ENCODE measurements at regions not wholly inside any gene's neighbourhood (a gene's known extent, or its start where the extent isn't known, plus 50 kb on each side); places are given as distances from the start of the nearest gene placed in this dataset.
"Not testable (repeated sequence)": the region's sequence is repeated elsewhere in the genome, so short reads cannot be mapped to it uniquely, and the experiment has no call there.

DNA sequence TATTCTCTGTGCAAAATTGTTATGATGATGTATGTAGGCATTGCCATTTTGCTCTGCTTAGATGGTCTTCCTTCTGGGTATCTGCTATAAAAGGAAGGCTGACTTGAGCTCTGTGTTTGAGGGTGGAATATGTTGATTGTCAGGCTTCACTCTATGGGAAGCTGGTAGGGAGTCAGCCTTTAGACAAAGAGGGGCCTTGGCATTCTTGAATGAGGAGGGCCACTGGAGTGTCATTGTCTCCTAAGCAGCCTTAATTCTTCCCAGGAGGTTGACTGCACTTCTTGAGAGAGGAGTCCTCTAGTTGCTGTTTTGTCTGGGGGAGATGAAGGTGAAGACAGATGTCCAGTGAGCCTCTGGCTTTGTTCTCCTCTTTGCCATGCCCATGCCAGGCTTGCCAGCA lies 266.8 kb downstream of the KCNRG start:
- no peak for DNase-seq

DNA sequence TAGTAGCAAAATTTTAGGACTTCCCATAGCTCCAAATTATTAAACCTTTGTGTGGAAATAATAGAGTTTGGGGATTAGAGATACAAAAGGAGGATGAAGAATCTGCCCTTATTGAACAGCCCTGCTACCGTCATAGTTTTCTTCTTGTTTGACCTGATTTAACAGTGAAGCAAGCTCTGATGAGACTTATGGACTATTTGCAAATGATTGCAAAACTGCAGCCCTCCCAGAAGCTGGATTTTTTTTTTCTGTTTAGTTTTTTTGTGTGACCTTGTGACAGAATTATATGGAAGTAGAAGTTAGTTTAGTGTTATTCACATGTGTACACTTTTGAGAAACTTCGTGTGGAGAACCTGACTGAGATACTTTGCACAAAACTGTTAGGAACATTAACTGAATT lies 267.8 kb downstream of the KCNRG start:
- no peak for DNase-seq

DNA sequence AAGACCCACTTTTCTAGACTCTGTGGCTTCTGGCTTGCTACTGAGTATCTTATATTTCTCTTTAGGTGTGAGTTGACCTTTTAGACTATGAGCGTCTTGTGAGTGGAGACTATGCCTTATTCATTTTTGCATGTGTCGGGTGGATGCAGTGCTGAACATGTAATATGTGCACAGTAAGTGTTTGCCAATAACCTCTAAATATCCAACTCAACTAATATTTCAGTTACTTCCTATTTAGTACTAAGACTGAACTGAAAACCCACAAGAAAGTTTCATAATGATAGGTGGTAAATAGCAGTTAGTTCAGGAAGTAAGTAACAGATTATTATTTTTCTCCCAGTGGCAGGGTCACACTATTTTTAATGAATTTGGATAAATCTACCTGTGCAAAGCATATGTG lies 269.3 kb downstream of the KCNRG start:
- DNase-seq = no peak

DNA sequence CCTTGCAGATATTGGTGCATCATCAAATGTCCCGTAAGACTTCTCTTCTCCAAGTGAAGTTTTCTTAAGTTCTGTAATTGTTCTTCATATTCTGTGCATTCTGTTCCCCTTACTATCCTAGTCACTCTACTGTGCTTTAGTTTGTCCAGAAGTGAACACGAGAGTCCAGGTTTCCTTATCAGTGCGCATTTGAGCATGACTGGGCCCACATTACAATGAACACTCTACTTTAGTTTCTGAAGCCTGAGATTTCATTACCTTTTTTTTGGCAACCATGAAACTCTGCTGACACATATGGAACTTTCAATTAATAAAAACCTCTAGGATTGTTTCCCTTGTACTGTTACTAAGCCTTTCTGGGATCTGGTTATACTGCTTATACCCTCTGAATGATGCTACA lies 270.0 kb downstream of the KCNRG start:
- DNase-seq = no peak

GRCh38 chr13:50286324-50286723 lies 271.1 kb downstream of the KCNRG start:
- DNase-seq = no peak

- no peak for DNase-seq
Measured at GRCh38 chr13:50290186-50290585, 274.9 kb downstream of the KCNRG start.

DNA sequence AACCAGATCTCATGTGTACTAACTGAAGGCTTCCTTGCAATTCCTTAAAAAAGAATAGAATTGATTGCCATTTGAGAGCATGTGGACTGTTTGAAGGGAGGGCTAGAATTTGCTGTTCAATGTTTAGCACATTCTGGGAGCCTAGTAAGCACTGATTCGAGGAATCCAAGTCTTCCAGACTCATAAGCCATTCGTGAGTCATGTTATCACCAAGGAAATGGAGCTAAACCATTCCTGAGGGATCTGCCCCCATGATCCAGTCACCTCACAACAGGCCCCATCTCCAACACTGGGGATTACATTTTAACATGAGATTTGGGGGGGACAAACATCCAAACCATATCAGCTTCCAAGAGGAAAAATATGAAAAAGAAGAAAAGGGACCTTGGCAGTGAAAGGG lies 276.4 kb downstream of the KCNRG start:
- DNase-seq = no peak

DNA sequence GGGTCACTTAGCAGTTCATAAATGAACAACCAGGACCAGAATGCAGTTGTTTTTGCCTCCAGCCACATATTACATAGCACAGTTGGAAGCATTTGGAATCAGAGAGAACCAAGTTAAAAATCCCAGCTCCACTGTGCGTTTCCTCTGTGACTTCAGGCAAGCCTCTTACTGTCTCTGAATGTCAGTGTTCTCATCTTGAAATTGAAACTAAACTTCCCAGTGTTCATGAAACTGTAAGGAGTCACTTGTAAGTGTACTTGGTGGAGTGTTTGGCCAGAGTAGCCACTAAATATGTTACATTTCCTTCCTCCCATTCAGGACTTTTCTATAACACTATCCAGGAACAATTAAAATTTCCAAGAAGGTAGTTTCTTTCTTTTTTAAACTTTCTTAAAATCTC lies 276.8 kb downstream of the KCNRG start:
- DNase-seq = no peak

DNA sequence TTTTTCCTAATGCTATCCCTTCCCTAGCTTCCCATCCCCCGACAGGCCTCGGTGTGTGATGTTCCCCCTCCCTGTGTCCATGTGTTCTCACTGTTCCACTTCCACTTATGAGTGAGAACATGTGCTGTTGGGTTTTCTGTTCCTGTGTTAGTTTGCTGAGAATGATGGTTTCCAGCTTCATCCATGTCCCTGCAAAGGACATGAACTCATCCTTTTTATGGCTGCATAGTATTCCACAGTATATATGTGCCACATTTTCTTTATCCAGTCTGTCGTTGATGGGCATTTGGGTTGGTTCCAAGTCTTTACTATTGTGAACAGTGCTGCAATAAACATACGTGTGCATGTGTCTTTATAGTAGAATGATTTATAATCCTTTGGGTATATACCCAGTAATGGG lies 279.2 kb downstream of the KCNRG start:
- not testable (repeated sequence) for DNase-seq

DNA sequence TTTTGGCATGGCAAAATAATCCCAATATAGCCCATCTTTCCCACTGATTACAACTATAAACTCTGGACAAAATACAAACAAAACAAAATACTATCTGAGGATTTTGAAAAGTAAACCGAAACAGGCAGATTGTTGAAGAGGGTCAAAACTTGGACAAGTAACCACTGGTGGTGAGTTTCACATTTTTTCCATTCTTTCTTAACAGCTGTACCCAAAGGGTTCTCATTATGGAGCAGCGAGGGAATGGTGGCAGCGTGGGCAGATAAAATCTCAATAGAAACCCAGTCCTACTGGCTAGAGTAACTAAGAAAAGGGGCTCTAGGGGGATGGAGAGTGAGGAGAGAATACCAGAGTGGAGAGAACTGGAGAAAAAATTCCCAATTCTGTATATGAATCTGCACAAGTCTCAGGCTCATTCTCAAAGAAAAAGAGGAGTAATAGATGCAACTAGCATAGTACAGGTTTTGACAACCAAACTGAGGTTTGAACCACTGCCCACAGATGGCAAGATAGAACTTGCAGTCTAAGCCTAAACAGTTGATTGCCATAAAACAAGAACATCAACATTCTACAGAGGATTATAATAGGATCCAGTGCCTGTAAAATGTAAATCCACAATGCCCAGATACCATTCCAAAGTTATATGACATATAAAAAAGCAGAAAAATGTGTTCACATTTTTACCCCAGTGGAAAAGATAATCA lies 284.5 kb downstream of the KCNRG start:
- DNase-seq = no peak

GRCh38 chr13:50303963-50304721 lies 288.9 kb downstream of the KCNRG start:
- no peak for DNase-seq

DNA sequence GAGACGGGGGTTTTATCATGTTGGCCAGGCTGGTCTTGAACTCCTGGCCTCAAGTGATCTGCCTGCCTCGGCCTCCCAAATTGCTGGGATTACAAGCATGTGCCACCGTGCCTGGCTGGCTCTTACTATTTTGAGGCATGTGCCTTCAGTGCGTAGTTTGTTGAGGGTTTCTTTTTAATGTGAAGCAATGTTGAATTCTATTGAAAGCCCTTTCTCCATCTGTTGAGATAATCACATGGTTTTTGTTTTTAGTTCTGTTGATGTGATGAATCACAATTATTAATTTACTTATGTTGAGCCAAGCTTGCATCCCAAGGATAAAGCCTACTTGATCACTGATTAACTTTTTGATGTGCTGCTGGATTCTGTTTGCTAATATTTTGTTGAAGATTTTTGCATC lies 290.9 kb downstream of the KCNRG start:
- DNase-seq = no peak

DNA sequence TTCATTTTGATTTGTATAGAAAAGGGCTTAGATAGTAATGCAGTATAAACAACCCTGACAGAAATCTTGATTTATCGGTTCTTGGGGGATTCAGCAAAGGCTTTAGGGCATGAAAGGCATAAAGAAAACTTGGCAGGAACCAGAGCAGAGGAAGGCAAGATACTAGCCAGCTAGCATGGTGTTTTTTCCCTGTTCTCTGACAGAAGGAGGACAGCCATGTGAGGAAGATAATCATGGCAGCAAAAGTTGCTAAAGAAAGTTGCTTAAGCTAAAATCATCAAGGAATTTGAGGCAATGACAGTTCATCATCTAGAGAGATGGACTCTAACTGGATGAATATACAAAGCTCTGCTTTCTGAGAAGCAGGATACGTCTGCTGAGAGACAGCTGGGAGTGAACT lies 294.1 kb downstream of the KCNRG start:
- DNase-seq = no peak

DNA sequence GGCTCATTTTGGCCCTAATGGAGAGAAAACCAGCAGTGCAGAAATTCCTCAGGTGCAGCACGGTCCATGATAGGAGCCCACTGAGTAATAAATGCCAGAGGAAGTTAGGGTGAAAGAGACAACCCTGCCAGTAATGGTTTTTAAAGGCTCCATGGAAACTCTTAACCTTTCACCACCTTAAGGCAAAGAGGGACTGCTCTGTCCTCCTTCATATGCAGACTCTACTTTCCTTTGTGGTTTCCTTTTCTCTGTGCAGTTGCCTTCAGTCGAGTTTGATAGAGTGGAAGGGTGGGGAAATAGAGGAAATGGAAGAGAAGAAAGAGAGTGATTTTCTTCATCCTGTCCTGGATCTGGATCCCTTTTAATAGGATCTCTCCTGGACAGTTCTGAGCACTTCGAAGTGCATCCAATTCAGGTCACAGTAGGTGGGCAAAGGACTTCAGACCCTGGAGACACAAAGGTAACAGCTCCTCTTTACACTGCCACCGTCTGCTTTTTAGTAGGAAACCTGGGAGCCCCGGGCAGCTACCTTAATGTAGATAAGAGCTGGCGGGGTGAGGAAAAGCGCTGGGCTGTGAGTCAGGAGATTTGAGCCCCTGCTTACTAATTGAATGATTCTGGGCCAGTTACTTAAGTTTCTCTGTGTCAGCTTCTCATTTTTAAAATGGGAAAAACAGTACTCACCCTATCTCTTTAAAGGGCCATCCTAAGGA lies 294.8 kb downstream of the KCNRG start:
- DNase-seq = no peak

DNA sequence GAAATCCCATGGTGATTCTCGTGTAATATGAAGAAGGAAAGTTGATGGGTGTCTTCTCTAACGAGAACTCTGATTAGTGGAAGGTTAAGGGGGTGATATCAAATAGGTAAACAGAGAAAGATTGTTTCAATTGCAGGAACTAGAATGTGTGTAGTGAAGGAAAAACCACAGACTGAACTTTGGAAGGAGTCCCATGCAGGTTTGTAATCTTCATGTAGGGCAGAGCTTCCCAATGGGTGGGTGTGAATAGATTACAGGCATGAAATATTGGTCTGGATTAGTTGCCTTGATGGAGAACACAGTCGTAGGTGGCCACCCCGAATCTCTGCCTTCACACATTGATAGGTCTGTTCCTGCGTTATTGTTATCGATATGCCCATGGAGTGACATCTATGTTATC lies 295.5 kb downstream of the KCNRG start:
- DNase-seq = no peak

- DNase-seq = no peak
Measured at GRCh38 chr13:50318887-50319286, 303.6 kb downstream of the KCNRG start.

- no peak for DNase-seq
Measured at GRCh38 chr13:50319635-50320255, 304.5 kb downstream of the KCNRG start.

DNA sequence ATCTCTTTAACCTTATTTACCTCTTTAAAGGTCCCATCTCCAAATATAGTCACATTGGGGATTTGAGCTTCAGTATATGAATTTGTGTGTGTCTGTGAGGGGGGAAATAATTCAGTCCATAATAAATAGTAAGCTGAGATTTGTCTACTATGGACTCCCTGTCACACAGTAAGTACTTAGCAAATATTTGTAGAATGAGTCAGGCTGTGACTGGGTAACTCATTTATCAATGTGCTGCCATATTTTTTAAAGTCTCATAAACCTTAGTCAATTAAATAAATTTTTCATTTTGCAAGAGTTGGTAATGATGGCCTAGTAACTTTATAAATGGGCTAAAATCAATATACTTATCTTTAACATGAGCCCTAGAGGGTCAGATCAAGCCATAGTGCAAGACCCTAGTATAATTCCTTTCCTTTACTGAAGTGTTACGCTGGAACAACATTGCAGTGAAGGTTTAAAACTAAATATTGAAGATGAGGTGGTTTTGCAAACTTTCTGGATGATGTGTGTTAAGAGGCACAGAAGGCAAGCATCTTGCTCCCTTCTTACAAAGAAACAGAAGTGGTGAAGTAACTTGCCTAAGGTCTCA lies 305.1 kb downstream of the KCNRG start:
- no peak for DNase-seq

DNA sequence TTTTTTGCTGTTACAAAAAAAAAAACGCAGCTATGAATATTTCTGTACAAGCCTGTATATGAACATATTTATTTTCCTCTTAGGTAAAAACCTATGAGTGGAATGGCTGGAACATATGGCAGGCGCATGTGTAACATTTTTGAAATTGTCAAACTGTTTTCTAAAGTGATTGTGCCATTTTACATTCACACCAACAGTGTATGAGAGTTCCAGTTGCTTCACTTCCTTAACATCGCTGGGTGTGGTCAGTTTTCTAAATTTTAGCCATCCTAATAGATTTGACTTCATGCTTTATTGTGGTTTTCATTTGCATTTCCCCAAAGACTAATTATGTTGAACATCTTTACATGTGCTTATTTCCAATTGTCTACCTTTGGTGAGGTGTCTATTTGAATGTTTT lies 306.8 kb downstream of the KCNRG start:
- no peak for DNase-seq

DNA sequence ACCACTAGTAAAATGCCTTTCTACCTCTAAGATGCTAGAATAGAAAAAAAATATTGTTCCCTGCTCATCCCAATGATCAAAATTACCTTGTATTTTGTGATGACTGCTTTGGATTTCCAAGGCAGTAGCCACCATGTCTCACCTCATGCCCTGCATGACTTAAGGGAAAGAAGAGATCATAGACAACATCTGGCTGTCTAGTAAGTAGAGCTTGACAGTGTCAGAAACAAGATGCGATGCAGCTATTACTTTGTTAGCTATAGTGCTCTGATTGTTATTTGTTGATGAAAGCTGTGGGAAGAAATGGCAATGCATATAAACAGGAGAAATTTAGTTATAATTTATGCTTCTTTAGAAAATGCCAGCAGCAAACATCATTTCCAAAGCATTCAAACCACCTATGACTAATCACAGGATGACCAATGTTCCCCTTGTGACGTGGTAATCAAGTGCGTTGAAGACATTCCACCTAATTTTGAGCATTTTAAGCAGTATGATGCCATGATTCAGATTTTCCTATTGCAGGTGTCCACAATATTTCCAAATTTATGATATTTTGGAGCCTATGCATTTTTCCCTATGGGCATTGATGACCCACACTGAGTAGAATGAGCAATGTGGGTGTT lies 308.3 kb downstream of the KCNRG start:
- DNase-seq = no peak

- no peak for DNase-seq
Measured at GRCh38 chr13:50326271-50326670, 311.0 kb downstream of the KCNRG start.

DNA sequence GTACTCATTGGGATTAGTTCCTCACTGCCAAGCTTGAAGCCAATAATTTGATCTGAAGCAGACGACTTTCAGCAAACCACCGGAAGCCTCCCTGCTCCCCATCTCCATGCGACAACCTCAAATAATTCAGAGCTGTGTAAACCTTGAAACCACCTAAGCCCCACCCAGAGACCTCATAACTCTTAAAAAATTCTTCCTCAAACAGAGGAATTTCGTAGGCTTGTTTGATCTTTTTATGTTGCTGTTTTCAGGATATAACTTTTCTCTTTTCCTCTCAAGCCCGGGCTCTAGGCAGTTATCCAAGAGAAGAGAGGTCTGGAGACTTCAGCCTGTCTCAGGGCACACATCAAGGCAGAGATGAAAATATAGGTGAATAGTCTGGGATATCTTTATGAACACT lies 311.6 kb downstream of the KCNRG start:
- no peak for DNase-seq
